IPS-20b (cell line): ENCODE measurements at regions not wholly inside any gene's neighbourhood (a gene's known extent, or its start where the extent isn't known, plus 50 kb on each side); places are given as distances from the start of the nearest gene placed in this dataset.
"Not testable (repeated sequence)": the region's sequence is repeated elsewhere in the genome, so short reads cannot be mapped to it uniquely, and the experiment has no call there.

ENCODE experiments used
- H3K27ac ChIP-seq: one replicate; pipeline ENCODE4 v1.5.1; 2013; ENCODE audit warnings: low read length
- H3K27me3 ChIP-seq: 2 replicates; pipeline ENCODE4 v1.6.1; 2013; ENCODE audit warnings: mild to moderate bottlenecking, low read length, inconsistent platforms; ENCODE audit not compliant: insufficient read depth
- H3K36me3 ChIP-seq: 2 replicates; pipeline ENCODE4 v1.6.1; 2013; ENCODE audit warnings: low read depth, mild to moderate bottlenecking, inconsistent platforms, low read length, moderate library complexity; ENCODE audit not compliant: insufficient read depth
- H3K4me1 ChIP-seq: 2 replicates; pipeline ENCODE4 v1.6.1; 2013; ENCODE audit warnings: mild to moderate bottlenecking, control low read depth, inconsistent platforms, low read length, moderate library complexity; ENCODE audit not compliant: insufficient read depth
- H3K4me3 ChIP-seq: 2 replicates; pipeline ENCODE4 v1.5.1; 2013; ENCODE audit warnings: mild to moderate bottlenecking, low read length, inconsistent platforms
- H3K9ac ChIP-seq: 2 replicates; pipeline ENCODE4 v1.6.1; 2013; ENCODE audit warnings: low read depth, mild to moderate bottlenecking, inconsistent platforms, low read length, moderate library complexity
- H3K9me3 ChIP-seq: 2 replicates; pipeline ENCODE4 v1.6.1; 2013; ENCODE audit warnings: mild to moderate bottlenecking, low read depth, low read length, inconsistent platforms; ENCODE audit not compliant: insufficient read depth

GRCh38 chr2:75823515-75823914 is 112.8 kb upstream of the GCFC2 start:
- not testable (repeated sequence) for H3K27me3 ChIP-seq, H3K27ac ChIP-seq, H3K4me3 ChIP-seq, H3K4me1 ChIP-seq, H3K9ac ChIP-seq, H3K36me3 ChIP-seq, H3K9me3 ChIP-seq

- Histone ChIP-seq H3K27me3 (no peaks in the 10 kb centered on the region), H3K27ac (no peak overlapping the region), H3K9ac (no peak overlapping the region), H3K9me3 (no peaks in the 10 kb centered on the region), H3K36me3 (no peaks in the 10 kb centered on the region), H3K4me1 (no peaks in the 10 kb centered on the region), H3K4me3 (no peak overlapping the region)
Measured at GRCh38 chr2:75822336-75822735, 111.6 kb upstream of the GCFC2 start.

- H3K36me3 ChIP-seq: no peaks in the 10 kb centered on the region
Measured at GRCh38 chr2:75820693-75821092, 110.0 kb upstream of the GCFC2 start.

GRCh38 chr2:75810611-75811330 is 100.1 kb upstream of the GCFC2 start:
- H3K9ac ChIP-seq: no peak overlapping the region
- no peak overlapping the region for H3K4me3 ChIP-seq
- H3K9me3 ChIP-seq: no peaks in the 10 kb centered on the region
- no peaks in the 10 kb centered on the region for H3K4me1 ChIP-seq
- no peak overlapping the region for H3K27ac ChIP-seq
- no peaks in the 10 kb centered on the region for H3K27me3 ChIP-seq
- H3K36me3 ChIP-seq: no peaks in the 10 kb centered on the region

More at GRCh38 chr2:75820693-75821092, 110.0 kb upstream of the GCFC2 start:
- Histone ChIP-seq H3K27me3 (no peaks in the 10 kb centered on the region), H3K27ac (no peak overlapping the region), H3K9me3 (no peaks in the 10 kb centered on the region), H3K9ac (no peak overlapping the region), H3K4me1 (no peaks in the 10 kb centered on the region), H3K4me3 (no peak overlapping the region)

DNA sequence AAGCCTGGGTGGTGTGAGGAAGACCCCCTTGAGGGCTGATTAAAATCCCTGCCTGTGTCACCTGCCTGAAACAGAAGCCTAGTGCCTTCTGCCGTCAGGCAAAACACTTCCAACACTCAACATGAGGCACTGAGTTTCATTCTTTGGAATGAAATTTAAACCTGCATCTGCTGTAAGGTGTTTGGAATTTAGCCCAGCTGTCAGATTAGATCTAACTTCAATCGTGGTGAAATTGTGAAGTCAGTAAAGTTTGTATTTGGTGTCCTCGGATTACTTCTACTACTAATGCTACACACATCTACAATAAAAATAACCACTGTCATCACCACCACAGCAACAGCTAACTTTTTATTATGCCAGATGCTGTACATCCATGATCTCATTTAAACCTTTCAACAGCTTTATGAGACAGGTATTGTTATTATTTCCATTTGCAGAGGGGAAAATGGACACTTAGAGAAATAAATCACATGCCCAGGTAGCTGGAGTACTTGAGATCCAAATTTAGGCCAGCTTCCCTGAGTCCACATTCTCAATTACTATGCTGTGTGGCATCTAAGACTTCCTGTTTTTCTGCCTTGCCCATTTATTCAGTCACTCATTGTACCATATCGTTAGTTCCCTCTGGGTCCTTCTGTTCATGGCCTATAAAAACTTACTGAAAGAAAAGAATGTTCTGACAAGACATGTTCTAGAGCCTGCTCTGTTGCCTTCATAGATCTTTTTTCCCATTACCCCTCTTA is 98.2 kb upstream of the GCFC2 start:
- Histone ChIP-seq H3K27me3 (no peaks in the 10 kb centered on the region), H3K9ac (no peak overlapping the region), H3K9me3 (no peaks in the 10 kb centered on the region), H3K27ac (no peak overlapping the region), H3K36me3 (no peaks in the 10 kb centered on the region), H3K4me1 (no peaks in the 10 kb centered on the region), H3K4me3 (no peak overlapping the region)

DNA sequence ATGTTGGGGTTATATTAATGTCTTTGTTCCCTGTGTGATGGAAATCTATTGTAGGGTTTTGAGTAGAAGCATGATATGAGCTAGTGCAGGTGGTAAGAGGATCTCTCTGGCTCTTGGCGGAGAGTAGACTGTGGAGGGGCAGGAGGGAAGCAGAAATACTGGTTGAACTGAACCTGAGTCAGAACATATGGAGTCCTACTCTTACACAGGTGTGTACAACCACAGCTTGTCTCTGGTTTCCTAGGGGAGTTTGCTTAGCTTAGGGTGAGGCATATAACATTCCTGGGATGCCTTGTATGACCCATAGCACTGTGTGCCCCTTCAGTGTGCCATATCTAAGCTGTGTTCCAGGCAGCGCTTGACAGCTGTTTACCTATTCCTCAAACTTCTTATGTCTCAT is 97.3 kb upstream of the GCFC2 start:
- Histone ChIP-seq H3K9ac (no peak overlapping the region), H3K27me3 (no peaks in the 10 kb centered on the region), H3K36me3 (no peaks in the 10 kb centered on the region), H3K9me3 (no peaks in the 10 kb centered on the region), H3K4me1 (no peaks in the 10 kb centered on the region), H3K27ac (no peak overlapping the region), H3K4me3 (no peak overlapping the region)

GRCh38 chr2:75801234-75801982 is 90.7 kb upstream of the GCFC2 start:
- H3K27ac ChIP-seq: no peak overlapping the region
- H3K4me3 ChIP-seq: no peak overlapping the region
- H3K9ac ChIP-seq: no peak overlapping the region
- H3K4me1 ChIP-seq: no peaks in the 10 kb centered on the region
- no peaks in the 10 kb centered on the region for H3K36me3 ChIP-seq
- H3K27me3 ChIP-seq: no peaks in the 10 kb centered on the region
- H3K9me3 ChIP-seq: no peaks in the 10 kb centered on the region

- Histone ChIP-seq H3K9ac (no peak overlapping the region), H3K27ac (no peak overlapping the region)
Measured at GRCh38 chr2:75800456-75800855, 89.7 kb upstream of the GCFC2 start.

DNA sequence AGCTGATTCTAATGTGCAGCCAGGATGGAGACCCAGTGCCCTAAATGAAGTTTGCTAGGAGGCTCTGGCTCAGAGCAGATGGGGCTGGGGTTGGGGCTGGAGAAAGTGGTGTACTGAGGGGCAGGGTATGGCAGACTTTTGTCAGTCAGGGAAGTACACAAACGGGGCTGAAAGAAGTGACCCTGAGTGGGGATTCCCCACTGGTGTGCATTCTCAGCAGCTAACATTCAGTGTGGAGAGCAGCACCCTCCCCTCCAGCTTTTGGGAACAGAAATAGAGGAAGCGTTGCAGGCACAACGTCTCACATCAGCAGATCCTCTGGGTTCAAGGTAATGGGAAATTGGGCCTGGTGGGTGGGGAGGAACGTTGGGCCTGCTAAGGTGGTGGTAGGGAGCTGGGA is 89.1 kb upstream of the GCFC2 start:
- H3K27ac ChIP-seq: no peak overlapping the region
- H3K9ac ChIP-seq: no peak overlapping the region
- H3K9me3 ChIP-seq: no peaks in the 10 kb centered on the region
- no peaks in the 10 kb centered on the region for H3K4me1 ChIP-seq
- H3K36me3 ChIP-seq: no peaks in the 10 kb centered on the region
- no peak overlapping the region for H3K4me3 ChIP-seq
- no peaks in the 10 kb centered on the region for H3K27me3 ChIP-seq

More at GRCh38 chr2:75800456-75800855, 89.7 kb upstream of the GCFC2 start:
- Histone ChIP-seq H3K36me3 (no peaks in the 10 kb centered on the region), H3K9me3 (no peaks in the 10 kb centered on the region), H3K4me1 (no peaks in the 10 kb centered on the region), H3K27me3 (no peaks in the 10 kb centered on the region), H3K4me3 (no peak overlapping the region)

- H3K27ac ChIP-seq: no peak overlapping the region
- no peak overlapping the region for H3K4me3 ChIP-seq
- H3K9ac ChIP-seq: no peak overlapping the region
- H3K36me3 ChIP-seq: no peaks in the 10 kb centered on the region
- H3K9me3 ChIP-seq: no peaks in the 10 kb centered on the region
- no peaks in the 10 kb centered on the region for H3K27me3 ChIP-seq
- H3K4me1 ChIP-seq: no peaks in the 10 kb centered on the region
Measured at GRCh38 chr2:75798569-75798968, 87.9 kb upstream of the GCFC2 start.

- no peak overlapping the region for H3K27ac ChIP-seq
- no peak overlapping the region for H3K9ac ChIP-seq
- no peaks in the 10 kb centered on the region for H3K27me3 ChIP-seq
Measured at GRCh38 chr2:75792996-75793395, 82.3 kb upstream of the GCFC2 start.

More at GRCh38 chr2:75792996-75793395, 82.3 kb upstream of the GCFC2 start:
- H3K4me1 ChIP-seq: peaks cover 8% of the 10 kb centered on the region; the same call in 1 of the 2 replicates
- H3K4me3 ChIP-seq: no peak overlapping the region
- H3K36me3 ChIP-seq: no peaks in the 10 kb centered on the region
- H3K9me3 ChIP-seq: no peaks in the 10 kb centered on the region
